EH (cell line): ENCODE measurements at regions not wholly inside any gene's neighbourhood (a gene's known extent, or its start where the extent isn't known, plus 50 kb on each side); places are given as distances from the start of the nearest gene placed in this dataset.
A peak's percentile ranks its signal among the peaks of the same experiment; 100 is the strongest.
"Not testable (repeated sequence)": the region's sequence is repeated elsewhere in the genome, so short reads cannot be mapped to it uniquely, and the experiment has no call there.

Experiments used
- DNase-seq: peaks from one replicate; pipeline ENCODE4 v3.0.0-alpha.2; 2015; ENCODE audit warnings: low read depth

GRCh38 chrX:6990552-6991193 lies 156.8 kb upstream of the STS start:
- DNase-seq, result no peak

- DNase-seq, result no peak
Measured at GRCh38 chrX:6989858-6990257, 157.7 kb upstream of the STS start.

GRCh38 chrX:6988694-6989093 lies 158.8 kb upstream of the STS start:
- DNase-seq, result not testable (repeated sequence)

DNA sequence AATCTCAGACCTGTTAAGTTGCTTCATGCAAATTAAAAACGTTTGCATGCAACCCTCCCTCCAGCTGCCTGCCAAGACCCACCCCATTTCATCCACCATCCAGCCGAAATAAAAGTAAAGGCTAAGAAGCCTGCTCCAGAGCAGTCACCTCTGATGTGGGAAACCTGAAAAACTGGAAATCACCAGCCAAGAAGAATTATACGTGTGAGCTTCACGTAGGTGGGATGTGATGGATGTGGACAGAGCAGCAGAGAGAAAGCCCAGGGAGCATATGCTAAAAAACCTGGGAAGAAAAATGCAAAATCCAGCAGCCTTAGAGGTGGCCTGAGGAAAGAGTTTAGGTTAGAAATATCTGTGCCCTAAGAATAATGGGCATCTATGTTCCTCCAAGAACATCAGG lies 160.6 kb upstream of the STS start:
- no peak for DNase-seq

- DNase-seq, result no peak
Measured at GRCh38 chrX:6985537-6985936, 162.0 kb upstream of the STS start.

GRCh38 chrX:6983207-6983955 lies 164.1 kb upstream of the STS start:
- DNase-seq, result no peak

DNA sequence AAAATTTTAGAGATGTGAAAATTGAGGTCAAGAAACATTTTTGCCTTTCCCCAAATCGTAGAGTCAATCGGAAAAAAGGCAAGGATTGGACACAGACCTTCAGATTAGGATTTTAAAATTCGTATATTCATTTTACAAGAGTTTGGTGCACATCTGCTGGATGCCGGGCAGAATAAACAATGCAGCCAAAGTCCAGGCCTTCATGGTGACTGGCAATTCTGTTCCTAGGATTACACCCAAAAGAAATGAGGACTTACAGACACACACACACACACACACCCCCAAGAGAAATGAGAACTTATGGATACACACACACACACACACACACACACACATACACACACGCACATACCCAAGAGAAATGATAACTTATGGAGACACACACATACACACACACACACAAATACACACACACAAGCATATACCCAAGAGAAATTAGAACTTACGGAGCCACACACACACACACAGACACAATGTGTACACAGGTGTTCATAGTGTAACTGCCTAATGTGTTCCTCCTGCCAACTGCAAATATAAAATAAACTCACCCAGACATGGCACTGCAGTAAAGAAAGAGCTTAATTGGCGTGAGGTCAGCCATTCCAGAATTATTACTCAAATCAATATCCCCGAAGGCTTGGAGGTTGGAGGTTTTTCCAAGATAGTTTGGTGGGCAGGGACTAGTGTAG lies 165.7 kb upstream of the STS start:
- DNase-seq, result no peak

- no peak for DNase-seq
Measured at GRCh38 chrX:6980981-6981380, 166.5 kb upstream of the STS start.

DNA sequence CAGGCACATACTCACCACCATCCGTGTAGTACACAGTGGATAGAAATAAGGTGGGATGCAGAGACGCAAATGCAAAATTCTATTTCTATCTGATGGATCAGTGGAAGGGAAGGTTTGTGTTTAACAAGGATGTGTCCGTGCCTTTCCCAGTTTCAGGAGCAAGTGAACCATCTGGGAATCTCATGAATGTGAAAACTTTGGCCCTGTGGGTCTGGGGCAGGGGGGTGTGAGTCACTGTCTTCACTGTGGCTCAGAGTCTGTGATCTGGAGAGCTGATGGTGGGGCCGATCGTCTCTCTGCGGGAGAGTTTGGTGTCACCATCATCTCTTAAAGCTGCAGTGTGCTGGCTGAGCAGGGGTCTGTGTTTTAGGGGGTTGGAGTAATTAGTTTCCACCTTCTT lies 179.3 kb upstream of the STS start:
- peak; percentile 80 for DNase-seq

GRCh38 chrX:6965729-6966128 lies 181.8 kb upstream of the STS start:
- no peak for DNase-seq

DNA sequence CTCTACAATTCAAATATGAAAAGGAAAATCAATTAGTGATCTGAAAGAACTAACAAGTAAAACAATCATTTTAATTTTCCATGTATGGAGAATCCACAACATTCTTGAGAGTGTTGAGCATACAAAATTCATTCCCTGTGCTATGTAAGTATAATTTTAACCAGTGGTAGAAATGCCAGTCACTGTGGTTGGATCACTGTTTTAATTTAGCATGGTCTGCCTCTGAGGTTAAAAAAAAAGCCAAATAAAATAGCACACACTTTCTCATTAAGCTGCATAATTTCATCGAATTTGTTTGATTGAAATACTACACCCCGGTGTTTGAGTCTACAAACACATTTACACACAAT lies 185.5 kb upstream of the STS start:
- no peak for DNase-seq

- DNase-seq, result no peak
Measured at GRCh38 chrX:6961286-6962005, 186.1 kb upstream of the STS start.

DNA sequence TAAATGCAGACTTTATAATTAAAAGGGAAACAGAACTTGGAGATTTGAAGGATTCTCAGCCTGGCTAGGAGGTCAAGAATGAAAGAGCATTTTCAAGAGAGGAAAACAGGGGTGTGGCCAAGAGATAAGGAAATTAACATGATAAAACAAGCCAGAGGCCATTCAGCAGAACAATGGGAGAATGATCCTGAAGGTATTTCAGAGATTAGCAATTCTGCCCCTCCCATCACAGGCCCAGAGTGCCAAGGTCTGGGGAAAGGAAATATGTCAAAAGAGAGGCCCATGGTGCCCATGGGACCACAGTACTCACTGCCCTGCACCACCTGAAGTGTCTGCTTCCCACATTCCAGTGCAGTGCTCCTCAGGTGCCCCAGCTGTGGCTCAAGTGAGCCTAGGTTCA lies 188.5 kb upstream of the STS start:
- DNase-seq, result no peak

DNA sequence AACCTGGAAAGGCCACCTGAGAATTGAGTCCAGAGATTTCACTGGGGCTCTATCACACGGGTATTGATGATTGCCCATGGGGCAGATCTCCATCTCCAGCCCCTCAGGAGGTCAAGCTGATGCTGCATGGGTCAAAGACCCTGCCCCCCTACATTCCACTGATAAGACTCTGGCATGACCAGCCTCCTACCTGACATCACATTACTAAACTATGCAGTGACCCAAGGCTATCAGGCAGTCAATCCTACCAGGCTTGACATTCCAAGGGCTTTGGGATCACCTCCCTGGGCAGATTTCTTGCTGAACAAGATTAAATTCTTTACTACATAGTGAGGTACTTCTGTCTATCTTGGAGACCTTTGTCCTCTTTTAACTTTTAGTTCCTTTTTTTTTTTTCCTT lies 192.7 kb upstream of the STS start:
- no peak for DNase-seq

- no peak for DNase-seq
Measured at GRCh38 chrX:6946168-6946567, 201.3 kb upstream of the STS start.

- DNase-seq, result peak; percentile 52
Measured at GRCh38 chrX:6941041-6941440, 206.5 kb upstream of the STS start.

- DNase-seq, result not testable (repeated sequence)
Measured at GRCh38 chrX:6932942-6933341, 214.6 kb upstream of the STS start.

DNA sequence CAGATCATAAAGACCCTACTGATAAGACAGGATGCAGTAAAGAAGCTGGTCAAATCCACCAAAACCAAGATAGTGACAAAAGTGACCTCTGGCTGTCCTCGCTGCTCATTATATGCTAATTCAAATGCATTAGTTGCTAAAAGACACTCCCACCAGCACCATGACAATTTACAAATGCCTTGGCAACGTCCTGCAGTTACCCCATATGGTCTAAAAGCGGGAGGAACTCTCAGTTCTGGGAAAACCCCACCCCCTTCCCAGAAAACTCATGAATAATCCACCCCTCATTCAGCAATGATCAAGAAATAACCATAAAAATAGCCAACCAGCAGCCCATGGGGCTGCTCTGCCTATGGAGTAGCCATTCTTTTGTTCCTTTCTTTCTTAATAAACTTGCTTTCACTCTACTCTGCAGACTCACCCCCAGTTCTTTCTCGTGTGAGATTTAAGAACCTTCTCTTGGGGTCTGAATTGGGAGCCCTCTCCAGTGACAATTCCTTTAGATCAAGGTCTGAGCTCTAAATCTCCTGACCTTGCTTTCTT lies 217.1 kb upstream of the STS start:
- DNase-seq, result peak; percentile 9

- DNase-seq, result no peak
Measured at GRCh38 chrX:6924443-6925077, 223.0 kb upstream of the STS start.

- DNase-seq, result no peak
Measured at GRCh38 chrX:6917666-6918065, 229.8 kb upstream of the STS start.

GRCh38 chrX:6910218-6910617 lies 237.3 kb upstream of the STS start:
- no peak for DNase-seq

GRCh38 chrX:6909396-6909795 lies 238.1 kb upstream of the STS start:
- DNase-seq, result no peak
